Rectal smooth muscle tissue (tissue), 1 donor: ENCODE measurements at regions not wholly inside any gene's neighbourhood (a gene's known extent, or its start where the extent isn't known, plus 50 kb on each side); places are given as distances from the start of the nearest gene placed in this dataset.

Experiments
- H3K27ac ChIP-seq: one replicate; pipeline ENCODE4 v1.7.0; 2013; ENCODE audit warnings: low read depth, low read length, inconsistent platforms
- H3K27me3 ChIP-seq: one replicate; pipeline ENCODE4 v1.7.0; 2013; ENCODE audit warnings: low read length; ENCODE audit not compliant: control insufficient read depth, insufficient read depth
- H3K36me3 ChIP-seq: one replicate; pipeline ENCODE4 v1.7.0; 2013; ENCODE audit warnings: low read length; ENCODE audit not compliant: control insufficient read depth, insufficient read depth
- H3K4me1 ChIP-seq: one replicate; pipeline ENCODE4 v1.7.0; 2013; ENCODE audit warnings: low read length; ENCODE audit not compliant: control insufficient read depth, insufficient read depth
- H3K4me3 ChIP-seq: one replicate; pipeline ENCODE4 v1.7.0; 2013; ENCODE audit warnings: low read length
- H3K9ac ChIP-seq: one replicate; pipeline ENCODE4 v1.7.0; 2013; ENCODE audit warnings: low read length

DNA sequence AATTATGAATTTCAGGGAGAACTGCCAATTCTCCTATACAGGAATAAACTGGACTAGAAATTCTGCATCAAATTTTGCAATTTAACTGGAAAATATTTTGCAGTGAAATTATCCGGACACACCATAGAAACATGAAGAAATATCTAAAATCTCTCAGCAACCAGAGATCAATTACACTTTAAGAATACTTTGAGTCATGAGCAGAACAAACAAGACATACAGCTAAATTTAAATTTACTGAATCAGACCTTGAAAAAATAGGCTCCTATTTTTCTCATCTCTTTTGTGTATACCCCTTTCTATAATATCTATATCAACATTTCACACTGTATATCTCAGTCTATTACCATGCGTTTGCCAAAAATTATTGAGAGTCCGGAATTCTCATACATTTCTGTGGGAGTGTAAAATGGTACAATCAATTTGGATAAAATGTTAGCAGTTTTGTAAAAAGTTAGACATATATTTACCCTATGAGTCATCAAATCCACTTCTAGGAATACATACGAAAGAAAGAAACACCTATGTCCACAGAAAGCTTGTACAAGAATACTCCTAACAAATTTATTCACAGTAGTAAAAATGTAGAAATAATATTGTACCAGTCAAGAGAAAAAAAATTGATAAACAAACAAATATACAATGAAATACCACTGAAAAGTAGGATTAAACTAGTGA, 593.1 kb upstream of the NECTIN3 start:
- no peak overlapping the region for H3K9ac ChIP-seq
- H3K27me3 ChIP-seq = no peaks in the 10 kb centered on the region
- H3K4me1 ChIP-seq = no peaks in the 10 kb centered on the region
- no peak overlapping the region for H3K27ac ChIP-seq
- no peak overlapping the region for H3K4me3 ChIP-seq
- H3K36me3 ChIP-seq = no peaks in the 10 kb centered on the region

DNA sequence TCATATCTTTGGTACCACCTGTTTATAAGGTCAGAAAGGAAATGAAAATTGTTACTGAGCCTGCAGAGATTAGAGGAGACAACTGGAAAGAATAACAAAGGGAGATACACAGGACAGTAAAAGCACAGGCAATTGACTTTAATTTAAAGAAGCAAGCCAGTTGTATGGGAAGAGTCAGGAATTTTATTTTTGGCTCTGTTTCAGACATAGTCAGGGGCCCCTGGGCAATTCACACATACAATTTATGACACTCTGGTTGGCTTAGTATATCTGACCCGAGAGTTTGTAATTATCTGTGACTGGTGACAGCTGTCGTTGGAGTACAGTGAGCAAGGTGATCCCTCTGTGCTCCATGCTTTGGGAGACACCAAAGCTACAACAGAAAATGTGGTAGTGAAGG, 591.9 kb upstream of the NECTIN3 start:
- Histone ChIP-seq H3K27me3 (no peaks in the 10 kb centered on the region), H3K36me3 (no peaks in the 10 kb centered on the region), H3K4me1 (no peaks in the 10 kb centered on the region), H3K27ac (no peak overlapping the region), H3K9ac (no peak overlapping the region), H3K4me3 (no peak overlapping the region)

DNA sequence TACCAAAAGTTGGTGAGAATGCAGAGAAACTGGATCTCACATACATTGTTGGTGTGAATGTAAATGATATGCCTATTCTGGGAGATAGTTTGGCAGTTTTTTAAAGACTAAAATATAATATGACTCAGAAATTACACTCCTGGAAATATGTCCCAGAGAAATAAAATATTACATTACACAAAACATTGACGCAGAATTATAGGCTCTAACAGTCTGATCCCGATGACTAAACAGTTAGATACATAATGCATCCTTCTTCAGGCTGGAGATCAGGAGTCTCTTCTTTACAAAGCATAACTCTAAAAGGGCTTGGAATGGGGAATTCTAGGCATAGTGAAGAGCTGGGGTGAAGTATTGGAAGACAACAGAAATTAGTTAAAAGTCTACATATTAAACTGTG, 586.2 kb upstream of the NECTIN3 start:
- Histone ChIP-seq H3K4me1 (no peaks in the 10 kb centered on the region), H3K27me3 (no peaks in the 10 kb centered on the region), H3K36me3 (no peaks in the 10 kb centered on the region), H3K9ac (no peak overlapping the region), H3K27ac (no peak overlapping the region), H3K4me3 (no peak overlapping the region)

DNA sequence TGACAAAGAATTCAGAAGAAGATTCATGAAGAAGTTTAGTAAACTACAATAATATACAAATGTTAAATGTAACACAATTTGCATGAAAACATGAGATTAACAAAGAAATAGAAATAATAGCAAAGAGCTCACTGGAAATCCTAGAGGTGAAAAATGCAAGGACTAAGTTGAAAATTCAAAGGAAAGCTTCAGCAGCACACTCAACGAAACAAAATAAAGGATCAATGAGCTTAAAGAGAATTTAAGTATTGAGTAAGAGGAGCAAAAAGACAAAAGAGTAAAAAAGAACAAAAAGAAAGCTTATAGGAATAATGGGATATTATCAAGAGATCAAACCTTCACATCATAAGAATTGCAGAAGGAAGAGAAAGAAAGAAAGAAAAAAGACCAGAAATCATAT, 583.8 kb upstream of the NECTIN3 start:
- Histone ChIP-seq H3K4me3 (no peak overlapping the region), H3K4me1 (no peaks in the 10 kb centered on the region), H3K27me3 (no peaks in the 10 kb centered on the region), H3K9ac (no peak overlapping the region), H3K27ac (no peak overlapping the region), H3K36me3 (no peaks in the 10 kb centered on the region)

DNA sequence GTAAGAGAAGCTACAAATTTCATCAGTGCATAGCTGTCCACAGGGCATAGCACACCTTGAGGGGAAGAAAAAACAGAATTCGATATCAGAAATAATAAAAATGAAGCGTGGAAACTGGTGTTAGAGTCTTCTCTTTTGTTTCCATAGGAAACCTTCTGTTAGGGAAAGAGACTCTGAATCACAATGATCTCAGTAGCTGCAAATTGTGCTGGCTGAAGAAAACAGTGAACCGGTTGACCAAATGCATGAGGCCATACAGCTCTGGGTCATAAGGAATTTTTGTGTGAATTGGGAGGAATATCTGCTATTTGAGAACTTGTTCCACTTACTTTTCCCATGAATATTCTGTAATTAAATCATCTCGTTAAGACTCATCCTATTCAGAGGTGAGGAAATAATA, 580.2 kb upstream of the NECTIN3 start:
- Histone ChIP-seq H3K36me3 (no peaks in the 10 kb centered on the region), H3K4me3 (no peak overlapping the region), H3K9ac (no peak overlapping the region), H3K27me3 (no peaks in the 10 kb centered on the region), H3K4me1 (no peaks in the 10 kb centered on the region), H3K27ac (no peak overlapping the region)

DNA sequence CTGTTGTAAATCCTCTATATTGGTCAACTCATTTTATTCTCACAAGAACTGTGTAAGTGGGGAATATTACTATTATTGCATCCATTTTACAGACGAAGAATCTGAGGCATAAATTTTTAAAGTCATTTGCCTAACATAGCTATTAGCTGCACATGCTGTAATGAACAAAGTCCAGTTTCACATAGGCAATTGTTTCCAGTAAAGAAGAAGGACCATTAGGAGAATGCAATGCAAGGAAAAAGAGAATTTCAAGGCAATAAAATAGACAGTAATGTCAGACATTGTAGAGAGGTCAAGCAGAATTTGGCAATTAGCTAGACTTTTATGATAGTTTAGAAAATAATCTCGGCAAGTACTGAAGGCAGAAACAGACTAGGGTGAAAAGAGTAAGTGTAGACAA, 578.7 kb upstream of the NECTIN3 start:
- Histone ChIP-seq H3K27me3 (no peaks in the 10 kb centered on the region), H3K4me1 (no peaks in the 10 kb centered on the region), H3K27ac (no peak overlapping the region), H3K9ac (no peak overlapping the region), H3K36me3 (no peaks in the 10 kb centered on the region), H3K4me3 (no peak overlapping the region)

DNA sequence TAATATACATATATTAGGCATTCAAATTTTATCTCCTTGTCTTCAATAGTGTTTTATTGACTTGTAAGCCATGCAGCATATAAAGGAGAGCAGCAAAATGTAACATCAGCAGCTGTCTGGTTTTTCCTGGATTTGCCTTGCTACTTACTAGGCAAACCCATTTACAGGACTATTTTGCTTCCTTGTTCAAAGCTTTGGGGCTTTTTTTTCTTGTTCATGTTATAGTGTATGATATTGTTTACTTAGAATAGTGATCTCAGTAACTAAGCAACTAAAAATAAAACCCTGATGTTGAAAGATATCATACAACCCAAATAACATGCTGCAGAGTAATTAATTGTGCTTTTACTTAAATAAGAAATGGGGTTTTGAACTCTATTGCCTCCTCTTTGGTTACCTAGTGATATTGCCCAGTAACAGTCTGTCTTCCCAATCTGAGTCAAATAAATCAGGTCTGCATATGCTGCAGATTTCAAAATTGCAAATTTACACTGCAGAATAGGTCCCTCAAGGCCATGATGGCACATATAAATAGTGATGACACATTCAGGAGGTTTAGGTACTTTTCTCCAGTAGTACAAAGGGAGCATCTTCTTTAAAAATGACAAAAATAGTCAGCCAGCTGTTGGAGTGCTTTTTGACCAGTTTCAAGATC, 578.1 kb upstream of the NECTIN3 start:
- Histone ChIP-seq H3K4me1 (no peaks in the 10 kb centered on the region), H3K36me3 (no peaks in the 10 kb centered on the region), H3K9ac (no peak overlapping the region), H3K4me3 (no peak overlapping the region), H3K27ac (no peak overlapping the region), H3K27me3 (no peaks in the 10 kb centered on the region)

DNA sequence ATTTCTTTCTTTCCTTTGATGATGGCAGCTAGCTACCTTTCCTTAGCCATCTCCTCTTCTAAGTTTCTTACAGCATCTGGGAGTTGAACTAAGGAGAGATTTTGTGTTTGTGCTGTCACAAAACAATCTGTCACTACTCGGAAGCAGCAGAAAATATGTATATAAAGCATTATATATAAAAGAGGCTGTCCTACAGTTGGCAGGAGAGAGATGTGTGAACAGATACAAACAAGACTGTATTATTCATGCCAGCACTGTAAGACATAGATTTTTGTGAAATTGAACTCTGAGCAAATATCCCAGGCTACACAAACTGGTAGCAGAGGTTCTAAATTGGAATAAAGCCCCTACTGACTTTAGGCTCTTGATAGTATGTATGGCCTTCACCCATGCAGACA, 577.5 kb upstream of the NECTIN3 start:
- no peak overlapping the region for H3K27ac ChIP-seq
- H3K36me3 ChIP-seq = no peaks in the 10 kb centered on the region
- H3K9ac ChIP-seq = no peak overlapping the region
- no peaks in the 10 kb centered on the region for H3K27me3 ChIP-seq
- no peak overlapping the region for H3K4me3 ChIP-seq
- H3K4me1 ChIP-seq = no peaks in the 10 kb centered on the region

DNA sequence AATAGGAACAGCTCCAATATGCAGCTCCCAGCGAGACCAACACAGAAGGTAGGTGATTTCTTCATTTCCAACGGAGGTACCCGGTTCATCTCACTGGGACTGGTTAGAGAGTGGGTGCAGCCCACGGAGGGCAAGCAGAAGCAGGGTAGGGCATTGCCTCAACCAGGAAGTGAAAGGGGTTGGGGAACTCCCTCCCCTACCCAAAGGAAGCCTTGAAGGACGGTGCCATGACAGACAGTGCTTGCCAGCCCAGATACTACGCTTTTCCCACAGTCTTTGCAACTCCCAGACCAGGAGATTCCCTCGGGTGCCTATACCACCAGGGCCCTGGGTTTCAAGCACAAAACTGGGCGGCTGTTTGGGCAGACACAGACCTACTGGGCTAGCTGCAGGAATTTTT, 576.9 kb upstream of the NECTIN3 start:
- H3K36me3 ChIP-seq = no peaks in the 10 kb centered on the region
- H3K4me3 ChIP-seq = no peak overlapping the region

DNA sequence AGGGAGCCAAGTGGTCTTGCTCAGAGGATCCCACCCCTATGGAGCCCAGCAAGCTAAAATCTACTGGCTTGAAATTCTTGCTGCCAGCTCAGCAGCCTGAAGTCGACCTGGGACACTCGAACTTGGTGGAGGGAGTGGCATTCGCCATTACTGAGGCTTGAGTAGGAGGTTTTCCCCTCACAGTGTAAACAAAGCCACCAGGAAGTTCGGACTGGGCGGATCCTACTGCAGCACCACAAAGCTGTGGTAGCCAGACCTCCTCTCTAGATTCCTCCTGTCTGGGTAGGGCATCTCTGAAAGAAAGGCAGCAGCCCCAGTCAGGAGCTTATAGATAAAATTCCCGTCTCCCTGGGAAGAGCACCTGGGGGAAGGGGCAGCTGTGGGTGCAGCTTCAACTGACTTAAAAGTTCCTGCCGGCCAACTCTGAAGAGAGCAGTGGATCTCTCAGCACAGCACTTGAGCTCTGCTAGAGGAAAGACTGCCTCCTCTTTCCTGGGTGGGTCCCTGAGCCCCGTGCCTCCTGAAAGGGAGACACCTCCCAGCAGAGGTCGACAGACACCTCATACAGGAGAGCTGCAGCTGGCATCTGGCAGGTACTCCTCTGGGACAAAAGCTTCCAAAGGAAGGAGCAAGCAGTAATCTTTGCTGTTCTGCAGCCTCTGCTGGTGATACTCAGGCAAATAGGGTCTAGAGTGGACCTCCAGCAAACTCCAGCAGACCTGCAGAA, 576.3 kb upstream of the NECTIN3 start:
- Histone ChIP-seq H3K4me3 (no peak overlapping the region), H3K4me1 (no peaks in the 10 kb centered on the region), H3K9ac (no peak overlapping the region), H3K27me3 (no peaks in the 10 kb centered on the region), H3K36me3 (no peaks in the 10 kb centered on the region), H3K27ac (no peak overlapping the region)

More for the DNA sequence above, 576.9 kb upstream of the NECTIN3 start:
- H3K4me1 ChIP-seq = no peaks in the 10 kb centered on the region
- H3K27ac ChIP-seq = no peak overlapping the region
- no peaks in the 10 kb centered on the region for H3K27me3 ChIP-seq
- H3K9ac ChIP-seq = no peak overlapping the region

DNA sequence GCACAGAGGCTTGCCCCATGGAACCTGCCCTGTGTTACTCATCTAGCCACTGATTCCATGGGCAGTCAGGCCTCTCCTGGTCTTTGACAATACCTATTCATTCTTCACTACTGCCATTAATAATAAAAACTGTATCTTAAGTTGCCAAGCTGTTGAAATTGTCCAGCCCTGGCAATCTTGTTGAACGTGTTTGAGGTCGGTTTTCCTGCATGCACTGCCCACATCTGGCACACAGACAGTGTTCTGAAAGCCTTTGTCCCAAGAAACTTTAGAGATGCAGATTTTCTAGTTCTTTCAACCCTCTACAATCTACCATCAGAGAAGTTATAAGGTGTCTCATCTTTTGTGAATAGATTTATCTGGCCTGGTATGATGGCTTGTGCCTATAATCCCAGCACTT, 567.2 kb upstream of the NECTIN3 start:
- Histone ChIP-seq H3K4me3 (no peak overlapping the region), H3K4me1 (no peaks in the 10 kb centered on the region), H3K9ac (no peak overlapping the region), H3K27me3 (no peaks in the 10 kb centered on the region), H3K27ac (no peak overlapping the region), H3K36me3 (no peaks in the 10 kb centered on the region)

DNA sequence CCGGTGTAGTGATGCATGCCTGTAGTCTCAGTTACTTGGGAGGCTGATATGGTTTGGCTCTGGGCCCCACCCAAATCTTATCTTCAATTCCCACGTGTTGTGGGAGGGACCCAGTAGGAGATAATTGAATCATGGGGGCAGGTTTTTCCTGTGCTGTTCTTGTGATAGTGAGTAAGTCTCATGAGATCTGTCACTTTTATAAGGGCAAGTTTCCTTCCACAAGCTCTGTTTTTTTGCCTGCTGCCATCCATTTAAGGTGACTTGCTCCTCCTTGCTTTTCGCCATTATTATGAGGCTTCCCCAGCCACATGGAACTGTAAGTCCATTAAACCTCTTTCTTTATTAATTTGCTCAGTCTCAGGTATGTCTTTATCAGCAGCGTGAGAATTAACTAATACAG, 566.7 kb upstream of the NECTIN3 start:
- Histone ChIP-seq H3K4me3 (no peak overlapping the region), H3K27ac (no peak overlapping the region), H3K27me3 (no peaks in the 10 kb centered on the region), H3K4me1 (no peaks in the 10 kb centered on the region), H3K9ac (no peak overlapping the region), H3K36me3 (no peaks in the 10 kb centered on the region)

DNA sequence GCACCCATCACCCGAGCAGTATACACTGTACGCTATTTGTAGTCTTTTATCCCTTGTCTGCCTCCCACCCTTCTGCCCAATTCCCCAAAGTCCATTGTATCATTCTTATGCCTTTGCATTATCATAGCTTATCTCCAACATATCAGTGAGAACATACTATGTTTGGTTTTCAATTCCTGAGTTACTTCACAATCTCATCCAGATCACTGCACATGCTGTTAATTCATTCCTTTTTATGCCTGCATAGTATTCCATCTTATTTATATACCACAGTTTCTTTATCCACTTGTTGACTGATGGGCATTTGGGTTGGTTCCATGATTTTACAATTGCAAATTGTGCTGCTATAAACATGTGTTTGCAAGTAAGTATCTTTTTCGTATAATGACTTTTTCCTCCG, 564.7 kb upstream of the NECTIN3 start:
- H3K9ac ChIP-seq = no peak overlapping the region
- H3K36me3 ChIP-seq = no peaks in the 10 kb centered on the region
- no peaks in the 10 kb centered on the region for H3K4me1 ChIP-seq
- no peaks in the 10 kb centered on the region for H3K27me3 ChIP-seq
- H3K27ac ChIP-seq = no peak overlapping the region
- no peak overlapping the region for H3K4me3 ChIP-seq
